HepG2 (cell line): ENCODE measurements at regions not wholly inside any gene's neighbourhood (a gene's known extent, or its start where the extent isn't known, plus 50 kb on each side); places are given as distances from the start of the nearest gene placed in this dataset.

Experiments
- ATAC-seq: fragments of 200-7000 bp; cut with Tn5 transposase; 3 replicates; pipeline ENCODE4 v1.9.1; 2020; ENCODE audit warnings: mild to moderate bottlenecking, moderate library complexity
- BruUV-seq: library from RNA; stranded (reverse); fragments of 400-500 nt; replicated peaks from 2 replicates; lab custom pipeline; 2021; lab: Mats Ljungman, UMichigan
- CTCF ChIA-PET: fragments of 300-600 bp; formaldehyde crosslinking; extraction: SDS; loops from one replicate; lab custom pipeline; 2021; ENCODE audit warnings: low total read pairs, inconsistent platforms, low intra/inter-chr PET ratio; lab: Yijun Ruan, JAX
- POLR2A ChIA-PET: fragments of 350-600 bp; sonication (Branson Sonifier 250); formaldehyde crosslinking; loops from one replicate; lab custom pipeline; 2020; ENCODE audit warnings: antibody characterized with exemption, inconsistent platforms; lab: Yijun Ruan, JAX
- DNase-seq: peaks from one replicate; pipeline ENCODE4 v3.0.0-alpha.2; 2015; ENCODE audit warnings: low spot score
- FAIRE-seq: peaks from 3 replicates; lab custom pipeline; 2011; peaks lifted over from hg19 to GRCh38; lab: Jason Lieb, UNC
- H2AFZ ChIP-seq: one replicate; pipeline ENCODE4 v1.6.1; 2011; ENCODE audit warnings: low read length, inconsistent platforms
- H3K27ac ChIP-seq: fragments of 300-600 bp; 3 replicates; pipeline ENCODE4 v1.8.0; 2011; ENCODE audit warnings: mixed run types, mild to moderate bottlenecking, mixed read lengths, low read length, inconsistent platforms; ENCODE audit not compliant: insufficient read depth; ENCODE audit errors: extremely low read length
- H3K27me3 ChIP-seq, 2 experiments: fragments of 200-600 bp in 1 of 2; 2 replicates in 1 of 2; 3 replicates in 1 of 2; pipeline versions ENCODE4 v1.6.0 to v1.8.0; 2011; ENCODE audit warnings: low read length in 2 of 2, mild to moderate bottlenecking in 2 of 2, moderate library complexity in 2 of 2, inconsistent platforms in 1 of 2; ENCODE audit not compliant: insufficient read depth in 2 of 2, control insufficient read depth in 1 of 2
- H3K36me3 ChIP-seq, 2 experiments: fragments of 200-600 bp in 1 of 2; replicated peaks in 1 of 2; 2 replicates in 1 of 2; 3 replicates in 1 of 2; pipeline versions ENCODE4 v1.5.1 to v1.8.0; 2011; ENCODE audit warnings: low read length in 2 of 2, inconsistent platforms in 1 of 2; ENCODE audit not compliant: insufficient read depth in 2 of 2, control insufficient read depth in 1 of 2
- H3K4me1 ChIP-seq: 2 replicates; pipeline ENCODE4 v1.5.1; 2012; ENCODE audit warnings: low read length, inconsistent platforms; ENCODE audit not compliant: insufficient read depth
- H3K4me2 ChIP-seq: 2 replicates; pipeline ENCODE4 v1.6.0; 2011; ENCODE audit warnings: low read depth, low read length, inconsistent platforms
- H3K4me3 ChIP-seq, 3 experiments: fragments of 200-600 bp in 1 of 3; sonication (generic), shearing (Covaris generic) in 1 of 3; replicated peaks in 1 of 3; 2 replicates each; pipeline ENCODE4 v1.5.1; 2011 to 2016; ENCODE audit warnings: low read length in 3 of 3, inconsistent platforms in 2 of 3, low read depth in 2 of 3, mild to moderate bottlenecking in 2 of 3, control low read depth in 1 of 3, mixed read lengths in 1 of 3; ENCODE audit not compliant: insufficient read depth in 1 of 3
- H3K79me2 ChIP-seq: one replicate; pipeline ENCODE4 v1.6.1; 2011; ENCODE audit warnings: low read length, inconsistent platforms; ENCODE audit not compliant: insufficient read depth
- H3K9ac ChIP-seq: 2 replicates; pipeline ENCODE4 v1.6.0; 2011; ENCODE audit warnings: mild to moderate bottlenecking, low read depth, low read length, inconsistent platforms; ENCODE audit not compliant: insufficient read depth
- H3K9me3 ChIP-seq: 2 replicates; pipeline ENCODE4 v1.5.1; 2012; ENCODE audit warnings: mild to moderate bottlenecking, low read length
- H4K20me1 ChIP-seq: 2 replicates; pipeline ENCODE4 v1.6.0; 2011; ENCODE audit warnings: inconsistent platforms, mild to moderate bottlenecking, low read length, moderate library complexity; ENCODE audit not compliant: insufficient read depth
- CEBPB ChIP-seq: IDR thresholded peaks from 2 replicates; pipeline ENCODE4 v1.6.1; 2011; ENCODE audit warnings: low read depth, low read length, improper control_type of control experiment, borderline replicate concordance
- GZF1 ChIP-seq: sonication (generic); formaldehyde crosslinking; IDR thresholded peaks from 2 replicates; pipeline ENCODE4 v1.5.1; 2020; ENCODE audit warnings: mild to moderate bottlenecking, missing genetic modification reagents
- KLF16 ChIP-seq, 2 experiments: sonication (generic) in 1 of 2; formaldehyde crosslinking in 1 of 2; IDR thresholded peaks; 2 replicates each; pipeline versions ENCODE4 v1.6.1 to v1.8.0; 2016 to 2023; ENCODE audit warnings: missing genetic modification reagents in 2 of 2, missing compliant biosample characterization in 1 of 2
- PAWR ChIP-seq: sonication (generic); formaldehyde crosslinking; IDR thresholded peaks from 2 replicates; pipeline ENCODE4 v1.4.0; 2020; ENCODE audit warnings: missing genetic modification reagents, mild to moderate bottlenecking, borderline replicate concordance
- RNF2 ChIP-seq: fragments of 450-650 bp; conservative IDR thresholded peaks from 2 replicates; pipeline ENCODE4 v1.6.1; 2016; ENCODE audit warnings: low read depth
- ZFP90 ChIP-seq: sonication (generic); formaldehyde crosslinking; IDR thresholded peaks from 2 replicates; pipeline ENCODE4 v1.8.0; 2022; ENCODE audit warnings: missing genetic modification reagents, mild to moderate bottlenecking, inconsistent platforms, borderline replicate concordance
- ZKSCAN5 ChIP-seq: sonication (generic); formaldehyde crosslinking; IDR thresholded peaks from 2 replicates; pipeline ENCODE4 v1.5.1; 2020; ENCODE audit warnings: mild to moderate bottlenecking, missing genetic modification reagents
- ZNF296 ChIP-seq: sonication (generic); formaldehyde crosslinking; conservative IDR thresholded peaks from 2 replicates; pipeline ENCODE4 v1.5.0; 2020; ENCODE audit warnings: mild to moderate bottlenecking, missing genetic modification reagents
- ZNF547 ChIP-seq: sonication (generic); formaldehyde crosslinking; IDR thresholded peaks from 2 replicates; pipeline ENCODE4 v1.5.1; 2020; ENCODE audit warnings: mild to moderate bottlenecking, missing genetic modification reagents
- ZNF709 ChIP-seq: sonication (generic); formaldehyde crosslinking; IDR thresholded peaks from 2 replicates; pipeline ENCODE4 v1.5.0; 2020; ENCODE audit warnings: mild to moderate bottlenecking, missing genetic modification reagents
- ZNF724P ChIP-seq: sonication (generic); formaldehyde crosslinking; IDR thresholded peaks from 2 replicates; pipeline ENCODE4 v1.8.0; 2022; ENCODE audit warnings: missing genetic modification reagents, borderline replicate concordance
- WGBS: methylation state at CpG from one replicate; pipeline ENCODE4 v1.1.6; 2017; ENCODE audit warnings: low lambda C conversion rate; 5-methylcytosine and 5-hydroxymethylcytosine counted together
- in situ Hi-C: cut with HindIII; loops from 2 replicates; pipeline ENCODE4 v1.10.0; 2017; ENCODE audit warnings: low pct_unique_long_range_greater_than_20kb; ENCODE audit not compliant: extremely low pct_ligation_motif_present
- intact Hi-C: fragments of 100-400 bp; cut with micrococcal nuclease; formaldehyde crosslinking; loops from one replicate; pipeline ENCODE4 v1.10.0; 2022; ENCODE audit not compliant: unreplicated experiment
- TF ChIP-seq, protein P1 (sequence below): sonication (generic); formaldehyde crosslinking; IDR thresholded peaks from 2 replicates; pipeline ENCODE4 v1.5.0; 2020; ENCODE audit warnings: missing genetic modification reagents
- TF ChIP-seq, protein P2 (sequence below): sonication (generic); formaldehyde crosslinking; conservative IDR thresholded peaks from 2 replicates; pipeline ENCODE4 v1.4.0; 2020; ENCODE audit warnings: missing genetic modification reagents

DNA sequence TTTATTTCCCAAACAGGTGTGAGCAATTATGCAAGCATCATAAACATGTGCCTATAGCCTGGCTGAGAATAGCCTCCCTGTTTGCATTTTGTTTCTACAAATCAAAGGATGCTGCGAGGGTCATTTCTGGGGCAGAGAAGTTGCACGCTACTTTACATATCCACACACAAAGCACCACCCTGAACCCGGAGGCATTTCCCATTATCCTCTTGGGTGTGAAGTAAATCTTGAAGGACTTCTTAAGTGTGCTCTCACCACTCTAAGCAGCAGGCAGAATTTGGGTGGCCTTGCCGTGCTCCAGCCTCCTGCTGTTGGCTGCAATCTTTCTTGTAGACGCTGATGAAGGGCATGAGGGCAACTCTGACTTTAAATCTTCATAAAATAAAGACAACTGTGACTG lies 124.0 kb upstream of the TLE4 start:
- no peak overlapping the region for H2AFZ ChIP-seq
- no peaks in the 10 kb centered on the region for H4K20me1 ChIP-seq
- CTCF ChIA-PET = no interaction called here
- no peaks in the 10 kb centered on the region for H3K4me1 ChIP-seq
- H3K27me3 ChIP-seq = no peaks in the 10 kb centered on the region
- H3K79me2 ChIP-seq = no peaks in the 10 kb centered on the region
- TF ChIP-seq KLF16 (CRISPR knock-in tag; IDR thresholded peaks at IDR 0.05) (no peak), ZNF296 (CRISPR knock-in tag) (no peak), ZKSCAN5 (CRISPR knock-in tag) (no peak), ZNF724P (CRISPR knock-in tag) (no peak), GZF1 (CRISPR knock-in tag) (no peak), ZNF547 (CRISPR knock-in tag) (no peak)
- TF ChIP-seq, protein P1, sequence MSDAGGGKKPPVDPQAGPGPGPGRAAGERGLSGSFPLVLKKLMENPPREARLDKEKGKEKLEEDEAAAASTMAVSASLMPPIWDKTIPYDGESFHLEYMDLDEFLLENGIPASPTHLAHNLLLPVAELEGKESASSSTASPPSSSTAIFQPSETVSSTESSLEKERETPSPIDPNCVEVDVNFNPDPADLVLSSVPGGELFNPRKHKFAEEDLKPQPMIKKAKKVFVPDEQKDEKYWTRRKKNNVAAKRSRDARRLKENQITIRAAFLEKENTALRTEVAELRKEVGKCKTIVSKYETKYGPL (CRISPR knock-in tag) = no peak
- TF ChIP-seq, all 625 proteins: peak for 0
- no peak overlapping the region for H3K4me3 ChIP-seq
- WGBS = 3% methylated on average over 5 of the region's 5 CpGs
- in situ Hi-C loops = no loop called here
- intact Hi-C loops = no loop called here
- no peak overlapping the region for H3K27ac ChIP-seq
- H3K9ac ChIP-seq = no peak overlapping the region
- POLR2A ChIA-PET = no interaction called here
- DNase-seq = no peak
- no TSS peak for BruUV-seq
- H3K4me2 ChIP-seq = no peak overlapping the region
- no peak for FAIRE-seq
- H3K9me3 ChIP-seq = peaks cover 11% of the 10 kb centered on the region
- no peaks in the 10 kb centered on the region for H3K36me3 ChIP-seq
- no peak for ATAC-seq

DNA sequence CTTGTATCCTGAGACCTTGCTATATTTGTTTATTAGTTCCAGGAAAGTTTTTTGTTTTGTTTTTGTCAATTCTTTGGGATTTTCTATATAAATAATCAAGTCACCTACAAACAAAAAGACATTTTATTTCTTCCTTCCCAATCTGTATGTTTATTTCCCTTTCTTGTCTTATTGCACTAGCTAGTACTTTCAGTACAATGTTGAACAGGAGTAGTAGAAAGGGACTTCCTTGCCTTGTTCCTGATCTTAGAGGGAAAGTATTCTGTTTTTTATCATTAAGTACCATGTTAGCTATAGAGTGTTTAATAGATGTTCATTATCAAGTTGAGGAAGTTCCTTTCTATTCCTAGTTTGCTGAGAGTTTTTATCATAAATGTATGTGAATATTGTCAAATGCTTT lies 119.5 kb upstream of the TLE4 start:
- peaks cover 11% of the 10 kb centered on the region for H3K9me3 ChIP-seq
- POLR2A ChIA-PET = no interaction called here

More for the DNA sequence above, 119.5 kb upstream of the TLE4 start:
- CTCF ChIA-PET = no interaction called here
- Histone ChIP-seq H4K20me1 (no peaks in the 10 kb centered on the region), H3K9ac (no peak overlapping the region), H2AFZ (no peak overlapping the region), H3K79me2 (no peaks in the 10 kb centered on the region), H3K27ac (no peak overlapping the region), H3K27me3 (no peaks in the 10 kb centered on the region), H3K4me3 (no peak overlapping the region), H3K4me1 (no peaks in the 10 kb centered on the region), H3K4me2 (no peak overlapping the region), H3K36me3 (no peaks in the 10 kb centered on the region)
- no peak for TF ChIP-seq PAWR (CRISPR knock-in tag)
- TF ChIP-seq CEBPB = no peak
- no peak for TF ChIP-seq ZNF709 (CRISPR knock-in tag)
- no peak for TF ChIP-seq RNF2
- no peak for TF ChIP-seq ZFP90
- TF ChIP-seq, protein P2, sequence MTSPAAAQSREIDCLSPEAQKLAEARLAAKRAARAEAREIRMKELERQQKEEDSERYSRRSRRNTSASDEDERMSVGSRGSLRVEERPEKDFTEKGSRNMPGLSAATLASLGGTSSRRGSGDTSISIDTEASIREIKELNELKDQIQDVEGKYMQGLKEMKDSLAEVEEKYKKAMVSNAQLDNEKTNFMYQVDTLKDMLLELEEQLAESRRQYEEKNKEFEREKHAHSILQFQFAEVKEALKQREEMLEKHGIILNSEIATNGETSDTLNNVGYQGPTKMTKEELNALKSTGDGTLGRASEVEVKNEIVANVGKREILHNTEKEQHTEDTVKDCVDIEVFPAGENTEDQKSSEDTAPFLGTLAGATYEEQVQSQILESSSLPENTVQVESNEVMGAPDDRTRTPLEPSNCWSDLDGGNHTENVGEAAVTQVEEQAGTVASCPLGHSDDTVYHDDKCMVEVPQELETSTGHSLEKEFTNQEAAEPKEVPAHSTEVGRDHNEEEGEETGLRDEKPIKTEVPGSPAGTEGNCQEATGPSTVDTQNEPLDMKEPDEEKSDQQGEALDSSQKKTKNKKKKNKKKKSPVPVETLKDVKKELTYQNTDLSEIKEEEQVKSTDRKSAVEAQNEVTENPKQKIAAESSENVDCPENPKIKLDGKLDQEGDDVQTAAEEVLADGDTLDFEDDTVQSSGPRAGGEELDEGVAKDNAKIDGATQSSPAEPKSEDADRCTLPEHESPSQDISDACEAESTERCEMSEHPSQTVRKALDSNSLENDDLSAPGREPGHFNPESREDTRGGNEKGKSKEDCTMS (CRISPR knock-in tag) = no peak
- no peak for ATAC-seq
- intact Hi-C loops (no loop called here), in situ Hi-C loops (no loop called here)
- no TSS peak for BruUV-seq
- no peak for DNase-seq
- FAIRE-seq = no peak
